HepG2 (cell line): ENCODE measurements at regions not wholly inside any gene's neighbourhood (a gene's known extent, or its start where the extent isn't known, plus 50 kb on each side); places are given as distances from the start of the nearest gene placed in this dataset.

Experiments used
- ATF1 ChIP-seq: IDR thresholded peaks from 2 replicates; pipeline ENCODE4 v1.6.1; 2016; ENCODE audit warnings: mild to moderate bottlenecking, control low read depth
- BRCA1 ChIP-seq: sonication (generic); formaldehyde crosslinking; IDR thresholded peaks from 2 replicates; pipeline ENCODE4 v1.4.0; 2020; ENCODE audit warnings: missing genetic modification reagents
- CTCF ChIP-seq: sonication (generic); formaldehyde crosslinking; IDR thresholded peaks from 2 replicates; pipeline ENCODE4 v1.5.0; 2020; ENCODE audit warnings: mild to moderate bottlenecking, missing genetic modification reagents, moderate library complexity
- JUNB ChIP-seq: sonication (generic); formaldehyde crosslinking; IDR thresholded peaks from 2 replicates; pipeline ENCODE4 v1.8.0; 2022; ENCODE audit warnings: missing genetic modification reagents, mild to moderate bottlenecking, borderline replicate concordance
- STAG1 ChIP-seq: sonication (generic); formaldehyde crosslinking; IDR thresholded peaks from 2 replicates; pipeline ENCODE4 v1.4.0; 2020; ENCODE audit warnings: missing genetic modification reagents

GRCh38 chr12:46435625-46436024 lies 63.1 kb upstream of the SLC38A2 start:
- TF ChIP-seq CTCF (CRISPR knock-in tag) (no peak), JUNB (CRISPR knock-in tag) (no peak), BRCA1 (CRISPR knock-in tag) (no peak), ATF1 (CRISPR knock-in tag) (no peak), STAG1 (CRISPR knock-in tag) (no peak)
